ENCODE measurements at regions not wholly inside any gene's neighbourhood (a gene's known extent, or its start where the extent isn't known, plus 50 kb on each side); places are given as distances from the start of the nearest gene placed in this dataset.

GRCh38 chr12:126316411-126316810 lies 1251.2 kb downstream of the AACS start:
- no peak for TF ChIP-seq CTCF (IDR thresholded peaks at IDR 0.05; ENCODE audit: borderline replicate concordance, control extremely low read depth, extremely low read depth, insufficient read depth, missing control alignments)
- in situ Hi-C loops (cut with MboI; ENCODE audit: low sequenced_read_pairs, unreplicated experiment), result no loop called here
- DNase-seq (ENCODE audit: low spot score), result no peak

- in situ Hi-C loops (cut with MboI; ENCODE audit: low sequenced_read_pairs, unreplicated experiment), result no loop called here
These were observed 1272.6 kb downstream of the AACS start for GRCh38 chr12:126337556-126338441.

GRCh38 chr12:126342866-126343265 lies 1277.6 kb downstream of the AACS start:
- in situ Hi-C loops (cut with MboI; ENCODE audit: low sequenced_read_pairs, unreplicated experiment), result no loop called here
- DNase-seq (ENCODE audit: low spot score), result no peak

More at GRCh38 chr12:126337556-126338441, 1272.6 kb downstream of the AACS start:
- no peak for TF ChIP-seq CTCF (IDR thresholded peaks at IDR 0.05; ENCODE audit: borderline replicate concordance, control extremely low read depth, extremely low read depth, insufficient read depth, missing control alignments)
- no peak for DNase-seq (ENCODE audit: low spot score)

GRCh38 chr12:126343321-126343720 lies 1278.1 kb downstream of the AACS start:
- no peak for DNase-seq (ENCODE audit: low spot score)
- no peak for TF ChIP-seq CTCF (IDR thresholded peaks at IDR 0.05; ENCODE audit: borderline replicate concordance, control extremely low read depth, extremely low read depth, insufficient read depth, missing control alignments)
- in situ Hi-C loops (cut with MboI; ENCODE audit: low sequenced_read_pairs, unreplicated experiment), result no loop called here

More at GRCh38 chr12:126342866-126343265, 1277.6 kb downstream of the AACS start:
- TF ChIP-seq CTCF (IDR thresholded peaks at IDR 0.05; ENCODE audit: borderline replicate concordance, control extremely low read depth, extremely low read depth, insufficient read depth, missing control alignments), result no peak

- in situ Hi-C loops (cut with MboI; ENCODE audit: low sequenced_read_pairs, unreplicated experiment), result no loop called here
- DNase-seq (ENCODE audit: low spot score), result no peak
- no peak for TF ChIP-seq CTCF (IDR thresholded peaks at IDR 0.05; ENCODE audit: borderline replicate concordance, control extremely low read depth, extremely low read depth, insufficient read depth, missing control alignments)
These were observed 1280.9 kb downstream of the AACS start for GRCh38 chr12:126346087-126346486.

- no peak for DNase-seq (ENCODE audit: low spot score)
- in situ Hi-C loops (cut with MboI; ENCODE audit: low sequenced_read_pairs, unreplicated experiment), result no loop called here
- no peak for TF ChIP-seq CTCF (IDR thresholded peaks at IDR 0.05; ENCODE audit: borderline replicate concordance, control extremely low read depth, extremely low read depth, insufficient read depth, missing control alignments)
These were observed 1282.2 kb downstream of the AACS start for GRCh38 chr12:126347421-126347820.

All from GM13976 (cell line).